BE2C (cell line): ENCODE measurements at regions not wholly inside any gene's neighbourhood (a gene's known extent, or its start where the extent isn't known, plus 50 kb on each side); places are given as distances from the start of the nearest gene placed in this dataset.

Source experiments
- DNase-seq: peaks from one replicate; pipeline ENCODE4 v3.0.0-alpha.2; 2020
- H3K27me3 ChIP-seq: fragments of 250-450 bp; sonication (Bioruptor Pico); 2 replicates; pipeline ENCODE4 v1.5.1; 2020; ENCODE audit warnings: mild to moderate bottlenecking
- H3K36me3 ChIP-seq: fragments of 250-450 bp; sonication (Bioruptor Pico); 2 replicates; pipeline ENCODE4 v1.5.1; 2020; ENCODE audit warnings: mild to moderate bottlenecking
- H3K4me1 ChIP-seq: fragments of 250-450 bp; sonication (Bioruptor Pico); 2 replicates; pipeline ENCODE4 v1.5.1; 2020
- H3K4me3 ChIP-seq: 2 replicates; pipeline ENCODE4 v1.5.1; 2011; ENCODE audit warnings: low read depth, low read length
- H3K9me3 ChIP-seq: fragments of 250-450 bp; sonication (Bioruptor Pico); 2 replicates; pipeline ENCODE4 v1.5.1; 2020
- TF ChIP-seq, protein P1 (sequence below): IDR thresholded peaks from 2 replicates; pipeline ENCODE4 v1.5.1; 2012; ENCODE audit warnings: mild to moderate bottlenecking, low read depth, low read length

DNA sequence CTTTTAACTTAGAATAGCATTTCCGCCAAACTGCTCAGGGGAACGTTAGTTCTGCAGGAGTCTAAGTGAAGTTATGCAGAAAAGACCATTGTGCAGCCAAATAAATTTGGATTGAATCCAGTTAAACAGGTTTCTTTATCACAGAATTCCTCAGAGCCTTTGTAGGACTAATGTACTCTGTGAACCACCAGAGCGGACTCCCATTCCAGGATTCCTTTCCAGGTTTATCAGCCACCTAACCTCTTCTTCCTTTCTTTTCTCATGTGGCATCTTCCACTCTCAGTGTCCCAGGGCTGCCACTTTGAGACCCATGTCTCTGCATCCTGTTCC lies 350.4 kb downstream of the TSN start:
- TF ChIP-seq, protein P1, sequence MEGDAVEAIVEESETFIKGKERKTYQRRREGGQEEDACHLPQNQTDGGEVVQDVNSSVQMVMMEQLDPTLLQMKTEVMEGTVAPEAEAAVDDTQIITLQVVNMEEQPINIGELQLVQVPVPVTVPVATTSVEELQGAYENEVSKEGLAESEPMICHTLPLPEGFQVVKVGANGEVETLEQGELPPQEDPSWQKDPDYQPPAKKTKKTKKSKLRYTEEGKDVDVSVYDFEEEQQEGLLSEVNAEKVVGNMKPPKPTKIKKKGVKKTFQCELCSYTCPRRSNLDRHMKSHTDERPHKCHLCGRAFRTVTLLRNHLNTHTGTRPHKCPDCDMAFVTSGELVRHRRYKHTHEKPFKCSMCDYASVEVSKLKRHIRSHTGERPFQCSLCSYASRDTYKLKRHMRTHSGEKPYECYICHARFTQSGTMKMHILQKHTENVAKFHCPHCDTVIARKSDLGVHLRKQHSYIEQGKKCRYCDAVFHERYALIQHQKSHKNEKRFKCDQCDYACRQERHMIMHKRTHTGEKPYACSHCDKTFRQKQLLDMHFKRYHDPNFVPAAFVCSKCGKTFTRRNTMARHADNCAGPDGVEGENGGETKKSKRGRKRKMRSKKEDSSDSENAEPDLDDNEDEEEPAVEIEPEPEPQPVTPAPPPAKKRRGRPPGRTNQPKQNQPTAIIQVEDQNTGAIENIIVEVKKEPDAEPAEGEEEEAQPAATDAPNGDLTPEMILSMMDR, result no peak
- Histone ChIP-seq H3K27me3 (no peaks in the 10 kb centered on the region), H3K36me3 (no peaks in the 10 kb centered on the region), H3K4me3 (no peak overlapping the region), H3K9me3 (no peaks in the 10 kb centered on the region), H3K4me1 (no peaks in the 10 kb centered on the region)
- DNase-seq, result no peak

DNA sequence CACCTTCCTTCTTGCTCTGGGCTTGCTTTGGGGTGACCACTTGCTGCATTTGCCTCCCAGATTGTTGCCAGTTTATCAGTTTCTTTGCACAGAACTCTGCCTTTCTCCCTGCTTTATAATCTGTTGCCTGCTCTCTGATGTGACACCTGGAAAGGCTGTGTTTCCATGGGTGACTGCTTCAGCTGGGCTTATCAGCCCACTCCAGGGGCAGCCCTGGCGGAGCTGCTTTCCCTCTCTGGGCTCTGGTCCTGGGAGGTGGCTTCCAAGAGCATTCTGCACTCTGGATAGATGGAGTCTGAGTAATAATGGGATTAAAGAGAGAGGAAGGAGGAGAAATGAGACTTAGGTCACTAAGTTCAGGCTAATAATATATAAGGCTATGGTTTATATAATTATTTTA lies 352.7 kb downstream of the TSN start:
- H3K4me3 ChIP-seq, result no peak overlapping the region
- no peaks in the 10 kb centered on the region for H3K36me3 ChIP-seq
- H3K4me1 ChIP-seq, result no peaks in the 10 kb centered on the region
- H3K9me3 ChIP-seq, result no peaks in the 10 kb centered on the region
- no peaks in the 10 kb centered on the region for H3K27me3 ChIP-seq
- TF ChIP-seq, protein P1, result no peak
- peak; percentile 54 for DNase-seq

DNA sequence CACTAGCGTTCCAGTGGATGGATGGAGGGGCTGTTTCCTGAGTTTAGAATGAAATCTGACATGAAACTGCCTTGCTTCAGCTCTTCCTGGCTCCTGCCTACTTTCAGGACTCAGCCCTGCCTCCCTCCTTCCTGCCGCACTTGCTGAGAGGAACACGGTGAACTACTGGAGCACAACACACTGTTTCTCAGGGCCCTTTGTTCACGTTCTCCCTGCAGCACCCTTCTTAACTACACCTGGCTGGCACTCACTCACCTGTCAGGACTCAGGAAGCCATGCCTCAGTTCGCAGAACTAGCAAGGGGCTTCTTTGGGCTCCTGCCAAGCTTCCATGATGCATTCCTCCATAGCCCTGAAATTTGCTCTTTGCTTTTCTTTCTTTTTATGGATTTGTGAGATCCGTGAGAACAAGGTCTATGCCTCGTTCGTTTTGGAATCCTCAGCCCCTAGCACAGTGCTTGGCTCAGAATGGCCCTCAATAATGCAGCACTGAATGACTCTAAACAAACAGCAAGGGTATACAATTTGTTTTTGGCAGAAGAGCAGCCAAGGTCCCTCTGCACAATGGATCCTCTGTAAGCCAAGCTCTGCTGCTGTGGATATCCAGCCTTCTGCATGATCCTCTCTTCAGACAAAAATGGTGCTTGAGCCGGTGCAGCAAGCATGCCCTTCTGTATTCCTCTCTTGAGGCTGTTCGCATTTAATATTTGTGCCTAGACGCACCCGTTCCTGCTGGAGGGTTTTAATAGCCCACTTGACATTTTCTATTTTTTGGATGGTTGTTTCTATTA lies 357.0 kb downstream of the TSN start:
- no peaks in the 10 kb centered on the region for H3K9me3 ChIP-seq
- no peaks in the 10 kb centered on the region for H3K27me3 ChIP-seq
- no peaks in the 10 kb centered on the region for H3K36me3 ChIP-seq
- TF ChIP-seq, protein P1, result no peak
- no peak for DNase-seq
- no peak overlapping the region for H3K4me3 ChIP-seq
- no peaks in the 10 kb centered on the region for H3K4me1 ChIP-seq

DNA sequence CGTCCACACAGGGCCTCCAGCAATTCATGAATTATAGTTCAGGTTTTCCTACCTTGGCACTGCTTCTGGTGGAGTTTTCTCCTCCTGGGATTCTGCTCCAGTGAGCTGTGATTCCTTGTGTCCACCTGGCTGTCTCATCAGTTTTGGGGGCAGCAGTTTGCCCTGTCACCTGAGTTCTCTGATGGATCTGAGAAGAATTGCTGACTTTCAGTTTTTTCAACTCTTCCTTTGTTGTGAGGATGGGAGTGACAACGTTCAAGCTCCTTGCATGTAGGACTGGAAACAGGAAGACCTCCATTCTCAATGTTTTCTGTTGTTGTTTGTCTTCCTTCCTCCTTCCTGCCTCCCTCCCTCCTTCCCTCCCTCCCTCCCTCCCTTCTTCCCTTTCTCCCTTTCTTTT lies 359.0 kb downstream of the TSN start:
- H3K27me3 ChIP-seq, result no peaks in the 10 kb centered on the region
- no peaks in the 10 kb centered on the region for H3K36me3 ChIP-seq
- no peaks in the 10 kb centered on the region for H3K4me1 ChIP-seq
- TF ChIP-seq, protein P1, result no peak
- H3K4me3 ChIP-seq, result no peak overlapping the region
- H3K9me3 ChIP-seq, result no peaks in the 10 kb centered on the region
- no peak for DNase-seq

DNA sequence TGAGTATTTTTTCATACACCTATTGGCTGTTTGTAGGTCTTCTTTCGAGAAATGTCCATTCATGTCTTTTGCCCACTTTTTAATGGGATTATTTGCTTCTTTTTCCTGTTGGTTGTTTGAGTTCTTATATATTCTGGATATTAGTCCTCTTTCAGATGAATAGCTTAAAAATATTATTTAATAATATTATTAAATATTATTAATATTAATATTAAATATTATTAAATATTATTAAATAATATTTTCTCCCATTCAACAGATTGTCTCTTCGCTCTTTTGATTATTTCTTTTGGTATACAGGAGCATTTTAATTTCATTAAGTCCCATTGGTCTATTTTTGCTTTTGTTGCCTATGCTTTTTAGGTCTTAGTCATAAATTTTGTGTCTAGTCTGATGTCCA lies 361.9 kb downstream of the TSN start:
- TF ChIP-seq, protein P1, result no peak
- no peak for DNase-seq
- H3K4me3 ChIP-seq, result no peak overlapping the region
- no peaks in the 10 kb centered on the region for H3K36me3 ChIP-seq
- no peaks in the 10 kb centered on the region for H3K4me1 ChIP-seq
- H3K9me3 ChIP-seq, result no peaks in the 10 kb centered on the region
- no peaks in the 10 kb centered on the region for H3K27me3 ChIP-seq

DNA sequence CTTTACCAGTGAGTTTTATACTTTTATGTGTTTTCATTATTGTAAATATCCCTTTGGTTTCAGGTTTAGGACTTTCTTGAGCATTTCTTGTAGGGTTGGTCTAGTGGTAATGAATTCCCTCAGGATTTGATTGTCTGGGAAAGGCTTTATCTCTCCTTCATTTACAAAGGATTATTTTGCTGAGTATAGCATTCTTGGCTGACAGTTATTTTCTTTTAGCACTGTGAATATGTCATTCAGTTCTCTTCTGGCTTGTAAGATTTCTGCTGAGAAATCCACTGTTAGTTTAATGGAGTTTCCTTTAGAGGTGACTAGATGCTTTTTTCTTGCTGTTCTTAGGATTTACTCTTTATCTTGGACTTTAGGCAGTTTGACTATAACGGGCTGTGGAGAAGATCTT lies 373.9 kb downstream of the TSN start:
- no peak for DNase-seq
- Histone ChIP-seq H3K27me3 (no peaks in the 10 kb centered on the region), H3K4me1 (no peaks in the 10 kb centered on the region), H3K36me3 (no peaks in the 10 kb centered on the region), H3K9me3 (no peaks in the 10 kb centered on the region), H3K4me3 (no peak overlapping the region)
- TF ChIP-seq, protein P1, result no peak
